ENCODE measurements at regions not wholly inside any gene's neighbourhood (a gene's known extent, or its start where the extent isn't known, plus 50 kb on each side); places are given as distances from the start of the nearest gene placed in this dataset.

DNA sequence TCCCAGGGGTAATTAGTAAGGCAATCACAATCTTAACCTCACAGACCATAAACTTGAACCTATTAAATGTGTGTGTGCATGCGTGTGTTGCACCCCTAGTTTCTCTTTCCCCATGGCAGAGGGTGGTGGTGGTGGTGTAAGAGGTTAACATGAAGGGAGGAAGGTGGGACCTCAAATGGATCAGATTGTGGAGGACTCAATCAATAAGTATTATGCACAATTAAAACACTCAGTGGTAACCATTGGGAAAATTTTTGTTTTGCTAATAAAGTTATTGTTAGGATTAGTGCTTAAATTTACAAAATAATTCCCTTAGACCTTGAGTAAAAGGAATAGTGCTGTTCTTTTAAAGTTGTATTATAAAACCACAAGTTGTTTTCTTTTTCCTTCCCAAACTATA is 283.0 kb downstream of the OLFM3 start (continued):
- TF ChIP-seq CBX5 (IDR thresholded peaks at IDR 0.05; ENCODE audit: low read depth, low read length): no peak
- TF ChIP-seq, protein P1, sequence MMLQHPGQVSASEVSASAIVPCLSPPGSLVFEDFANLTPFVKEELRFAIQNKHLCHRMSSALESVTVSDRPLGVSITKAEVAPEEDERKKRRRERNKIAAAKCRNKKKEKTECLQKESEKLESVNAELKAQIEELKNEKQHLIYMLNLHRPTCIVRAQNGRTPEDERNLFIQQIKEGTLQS (IDR thresholded peaks at IDR 0.05; ENCODE audit: insufficient read depth, low read depth, low read length): no peak
